ENCODE measurements at regions not wholly inside any gene's neighbourhood (a gene's known extent, or its start where the extent isn't known, plus 50 kb on each side); places are given as distances from the start of the nearest gene placed in this dataset.

DNA sequence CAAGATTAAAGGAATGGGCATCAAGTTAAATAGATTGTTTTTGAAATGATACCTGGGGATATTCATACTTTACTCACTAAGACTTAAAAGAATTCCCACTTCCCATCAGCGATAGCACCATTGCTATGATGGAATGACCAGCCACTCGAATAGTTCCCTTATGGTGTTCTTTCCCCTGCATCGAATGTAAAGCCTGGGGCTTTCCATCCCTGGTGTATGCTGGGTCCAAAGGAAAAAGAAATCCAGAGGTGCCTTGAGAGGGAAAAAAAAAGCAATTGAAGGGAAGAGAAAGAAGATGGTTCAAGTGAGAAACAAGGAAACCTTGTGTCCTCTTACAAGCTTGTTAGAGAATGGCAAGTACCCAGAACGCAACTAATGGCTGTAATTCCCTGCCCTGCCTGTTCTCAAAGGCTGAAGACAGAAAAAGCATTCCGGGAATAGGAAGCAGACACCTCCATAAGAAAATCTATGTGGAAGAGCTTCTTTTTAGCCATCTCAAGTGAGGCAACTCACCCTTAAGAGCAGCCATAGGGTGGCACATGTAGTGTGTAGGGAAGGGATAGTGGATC, 351.1 kb upstream of the DAB2 start:
- Histone ChIP-seq H3K27me3 (replicated peaks; ENCODE audit: control insufficient read depth, insufficient read depth, low read length) (no peaks in the 10 kb centered on the region), H3K4me3 (replicated peaks; ENCODE audit: low read depth, low read length) (no peak overlapping the region), H3K36me3 (ENCODE audit: control insufficient read depth, insufficient read depth, low read length) (no peaks in the 10 kb centered on the region)
- no peak for DNase-seq (ENCODE audit: extremely low read depth, insufficient read length)
- TF ChIP-seq, protein P1, sequence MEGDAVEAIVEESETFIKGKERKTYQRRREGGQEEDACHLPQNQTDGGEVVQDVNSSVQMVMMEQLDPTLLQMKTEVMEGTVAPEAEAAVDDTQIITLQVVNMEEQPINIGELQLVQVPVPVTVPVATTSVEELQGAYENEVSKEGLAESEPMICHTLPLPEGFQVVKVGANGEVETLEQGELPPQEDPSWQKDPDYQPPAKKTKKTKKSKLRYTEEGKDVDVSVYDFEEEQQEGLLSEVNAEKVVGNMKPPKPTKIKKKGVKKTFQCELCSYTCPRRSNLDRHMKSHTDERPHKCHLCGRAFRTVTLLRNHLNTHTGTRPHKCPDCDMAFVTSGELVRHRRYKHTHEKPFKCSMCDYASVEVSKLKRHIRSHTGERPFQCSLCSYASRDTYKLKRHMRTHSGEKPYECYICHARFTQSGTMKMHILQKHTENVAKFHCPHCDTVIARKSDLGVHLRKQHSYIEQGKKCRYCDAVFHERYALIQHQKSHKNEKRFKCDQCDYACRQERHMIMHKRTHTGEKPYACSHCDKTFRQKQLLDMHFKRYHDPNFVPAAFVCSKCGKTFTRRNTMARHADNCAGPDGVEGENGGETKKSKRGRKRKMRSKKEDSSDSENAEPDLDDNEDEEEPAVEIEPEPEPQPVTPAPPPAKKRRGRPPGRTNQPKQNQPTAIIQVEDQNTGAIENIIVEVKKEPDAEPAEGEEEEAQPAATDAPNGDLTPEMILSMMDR (IDR thresholded peaks at IDR 0.05; ENCODE audit: insufficient read depth, low read length, poor library complexity, severe bottlenecking) = no peak

DNA sequence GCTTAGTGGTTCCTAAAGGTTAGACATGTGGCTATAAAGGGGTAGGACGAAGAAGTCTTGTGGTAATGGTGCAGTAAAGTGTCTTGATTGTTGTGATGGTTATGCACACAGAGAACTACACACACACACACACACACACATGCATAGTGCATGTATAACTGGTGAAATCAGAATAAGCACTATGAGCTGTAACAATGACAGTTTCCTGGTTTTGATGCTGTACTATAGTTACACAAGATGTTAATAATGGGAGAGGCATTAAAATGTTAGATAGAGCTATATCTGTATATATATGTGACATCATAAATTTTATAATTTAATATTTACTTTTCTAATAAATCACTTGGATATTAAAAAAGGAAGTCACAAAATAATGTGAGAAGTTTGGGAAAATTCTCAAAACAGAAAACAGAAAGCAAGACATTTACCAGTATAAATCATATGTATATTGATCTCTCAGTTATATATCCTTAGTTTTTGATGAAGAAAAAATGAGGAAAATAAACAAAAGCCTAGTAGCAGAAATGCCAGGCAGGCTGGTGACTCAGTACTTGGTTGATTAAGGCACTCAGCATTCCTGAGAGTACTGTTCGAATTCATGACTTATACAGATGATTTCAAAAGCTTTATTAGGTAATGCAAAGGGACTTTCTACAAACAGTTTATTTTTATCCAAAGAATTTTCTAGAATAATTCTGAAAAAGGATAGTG, 350.5 kb upstream of the DAB2 start:
- Histone ChIP-seq H3K27me3 (replicated peaks; ENCODE audit: control insufficient read depth, insufficient read depth, low read length) (no peaks in the 10 kb centered on the region), H3K4me3 (replicated peaks; ENCODE audit: low read depth, low read length) (no peak overlapping the region), H3K36me3 (ENCODE audit: control insufficient read depth, insufficient read depth, low read length) (no peaks in the 10 kb centered on the region)
- DNase-seq (ENCODE audit: extremely low read depth, insufficient read length) = no peak
- TF ChIP-seq, protein P1 (IDR thresholded peaks at IDR 0.05; ENCODE audit: insufficient read depth, low read length, poor library complexity, severe bottlenecking) = no peak

DNA sequence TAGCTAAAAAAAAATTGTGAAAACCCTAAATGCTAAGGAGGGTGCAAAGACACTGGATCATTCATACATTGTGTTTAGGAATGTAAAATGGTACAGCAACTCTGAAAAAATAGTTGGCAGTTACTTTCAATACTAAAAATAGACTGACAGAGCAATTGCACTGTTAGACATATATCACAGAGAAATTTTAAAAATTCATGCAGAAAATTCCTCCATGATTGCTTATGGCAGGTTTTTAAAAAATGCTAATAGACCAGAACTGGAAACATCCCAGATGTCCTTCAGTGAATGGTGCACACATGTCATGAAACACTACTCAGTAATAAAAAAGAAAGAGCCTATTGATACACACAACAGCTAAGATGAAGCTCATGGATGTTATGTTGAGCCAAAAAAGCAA, 349.8 kb upstream of the DAB2 start:
- TF ChIP-seq, protein P1 (IDR thresholded peaks at IDR 0.05; ENCODE audit: insufficient read depth, low read length, poor library complexity, severe bottlenecking) = no peak
- Histone ChIP-seq H3K36me3 (ENCODE audit: control insufficient read depth, insufficient read depth, low read length) (no peaks in the 10 kb centered on the region), H3K4me3 (replicated peaks; ENCODE audit: low read depth, low read length) (no peak overlapping the region), H3K27me3 (replicated peaks; ENCODE audit: control insufficient read depth, insufficient read depth, low read length) (no peaks in the 10 kb centered on the region)
- no peak for DNase-seq (ENCODE audit: extremely low read depth, insufficient read length)

DNA sequence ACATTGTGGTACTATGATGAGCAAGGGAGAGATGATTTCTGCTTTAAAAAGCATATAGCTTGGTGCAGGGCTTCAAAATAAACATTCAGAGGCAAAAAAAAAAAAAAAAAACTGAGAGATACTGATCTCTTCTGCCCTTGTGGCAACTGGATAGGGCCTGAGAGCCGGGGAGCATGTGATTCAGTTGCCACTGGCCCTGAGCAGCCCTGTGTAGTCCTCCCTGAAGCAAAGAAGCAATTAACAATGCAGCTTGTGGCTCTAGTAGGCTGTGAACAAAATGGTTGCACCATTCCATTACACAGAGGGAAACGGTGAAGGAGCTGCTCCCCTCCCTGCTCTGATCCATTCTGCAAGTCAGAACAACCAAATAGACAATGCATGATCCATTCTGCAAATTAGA, 347.5 kb upstream of the DAB2 start:
- DNase-seq (ENCODE audit: extremely low read depth, insufficient read length) = no peak
- no peak overlapping the region for H3K4me3 ChIP-seq (replicated peaks; ENCODE audit: low read depth, low read length)
- TF ChIP-seq, protein P1 (IDR thresholded peaks at IDR 0.05; ENCODE audit: insufficient read depth, low read length, poor library complexity, severe bottlenecking) = no peak
- no peaks in the 10 kb centered on the region for H3K36me3 ChIP-seq (ENCODE audit: control insufficient read depth, insufficient read depth, low read length)
- H3K27me3 ChIP-seq (replicated peaks; ENCODE audit: control insufficient read depth, insufficient read depth, low read length) = no peaks in the 10 kb centered on the region

DNA sequence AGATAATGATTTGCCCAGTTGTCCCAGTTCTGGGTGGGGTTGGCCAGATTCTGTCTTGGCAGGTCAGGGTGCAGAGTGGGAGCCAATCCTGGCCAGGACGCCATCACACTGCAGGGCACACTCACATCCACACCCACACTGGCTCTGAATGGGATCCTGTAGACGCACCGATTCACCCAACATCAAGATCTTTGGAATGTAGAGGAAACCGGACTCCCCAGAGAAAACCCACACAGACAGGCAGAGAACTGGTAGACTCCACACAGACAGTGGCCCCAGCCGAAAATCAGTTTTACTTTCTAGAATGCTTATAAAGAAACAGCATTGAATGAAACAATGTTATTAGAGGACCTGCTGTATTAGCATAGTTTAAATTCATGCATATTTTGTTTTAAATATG, 343.1 kb upstream of the DAB2 start:
- TF ChIP-seq, protein P1 (IDR thresholded peaks at IDR 0.05; ENCODE audit: insufficient read depth, low read length, poor library complexity, severe bottlenecking) = no peak
- DNase-seq (ENCODE audit: extremely low read depth, insufficient read length) = no peak

More for the DNA sequence above, 343.1 kb upstream of the DAB2 start:
- Histone ChIP-seq H3K36me3 (ENCODE audit: control insufficient read depth, insufficient read depth, low read length) (no peaks in the 10 kb centered on the region), H3K27me3 (replicated peaks; ENCODE audit: control insufficient read depth, insufficient read depth, low read length) (no peaks in the 10 kb centered on the region), H3K4me3 (replicated peaks; ENCODE audit: low read depth, low read length) (no peak overlapping the region)
